RWPE1 (cell line): ENCODE measurements at regions not wholly inside any gene's neighbourhood (a gene's known extent, or its start where the extent isn't known, plus 50 kb on each side); places are given as distances from the start of the nearest gene placed in this dataset.

Experiments used
- CTCF ChIA-PET: fragments of 350-600 bp; sonication (Branson Sonifier 250); formaldehyde crosslinking; extraction: SDS; loops from one replicate; lab custom pipeline; 2021; lab: Yijun Ruan, JAX
- POLR2A ChIA-PET: fragments of 400-600 bp; formaldehyde crosslinking; extraction: SDS; loops from one replicate; lab custom pipeline; 2020; ENCODE audit warnings: antibody characterized with exemption; ENCODE audit not compliant: low non-redundant PET; lab: Yijun Ruan, JAX
- DNase-seq: peaks from one replicate; pipeline ENCODE4 v3.0.0; 2012; ENCODE audit warnings: low spot score
- H3K27ac ChIP-seq: fragments of 450-650 bp; 2 replicates; pipeline ENCODE4 v1.5.1; 2017
- CTCF ChIP-seq: fragments of 450-650 bp; conservative IDR thresholded peaks from 2 replicates; pipeline ENCODE4 v1.5.1; 2017; ENCODE audit warnings: low read depth, mild to moderate bottlenecking

DNA sequence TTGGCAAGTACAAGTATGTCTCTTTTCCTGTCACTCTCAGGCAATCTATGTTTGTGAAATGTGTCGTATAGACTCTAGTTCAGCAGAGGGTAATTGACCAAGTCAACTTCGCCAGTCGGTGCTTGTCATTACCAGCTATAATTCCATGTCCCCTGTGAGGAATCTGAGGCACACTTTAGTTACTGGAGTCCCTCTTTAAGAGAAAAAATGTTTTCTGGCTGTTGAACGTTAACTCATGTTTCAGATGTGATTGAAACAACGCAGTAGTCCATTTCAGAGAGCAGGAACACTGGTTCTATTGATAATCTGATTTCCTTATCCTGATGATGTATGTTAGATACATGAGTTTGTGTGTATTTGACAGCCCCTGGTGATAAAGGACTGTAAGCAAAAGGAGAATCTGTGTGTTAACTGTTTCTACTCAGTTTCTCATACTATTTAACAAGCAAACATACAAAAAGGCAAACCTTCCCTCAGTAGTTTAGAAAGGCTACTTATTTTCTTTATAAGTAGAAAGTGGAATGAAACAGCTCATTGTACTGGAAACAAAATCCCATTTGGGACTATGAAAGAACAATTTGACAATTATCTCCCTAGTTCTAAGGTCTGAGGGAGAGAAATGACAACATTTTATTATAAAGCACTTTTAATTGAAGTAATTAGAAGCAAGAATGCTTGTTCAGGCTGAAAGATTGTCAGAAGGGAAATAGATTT, 161.1 kb upstream of the TRHDE start:
- no peak overlapping the region for H3K27ac ChIP-seq
- ChIA-PET CTCF (no interaction called here), POLR2A (no interaction called here)
- TF ChIP-seq CTCF = no peak
- no peak for DNase-seq

DNA sequence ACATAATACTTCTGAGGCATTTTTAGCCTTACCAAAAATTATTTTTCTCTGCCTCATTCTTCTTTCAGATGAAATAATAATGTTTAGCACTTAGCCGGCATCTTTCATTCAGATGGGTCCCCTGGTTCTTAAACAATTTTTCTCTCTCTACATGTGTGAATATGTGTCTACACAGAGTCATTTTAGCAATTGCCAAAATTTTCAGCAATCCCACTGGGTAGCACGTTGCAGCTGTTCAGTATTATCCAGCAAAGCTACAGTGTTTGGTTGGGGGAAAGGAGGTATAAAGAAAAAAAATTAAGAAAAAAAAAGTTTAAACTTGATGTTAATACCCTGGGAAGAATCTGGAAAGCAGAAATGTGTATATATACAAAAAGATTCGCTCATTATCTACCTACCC, 160.5 kb upstream of the TRHDE start:
- no peak for DNase-seq
- ChIA-PET POLR2A (no interaction called here), CTCF (no interaction called here)
- H3K27ac ChIP-seq = no peak overlapping the region
- TF ChIP-seq CTCF = no peak

- no peak for DNase-seq
- ChIA-PET POLR2A (no interaction called here), CTCF (no interaction called here)
- TF ChIP-seq CTCF = no peak
- H3K27ac ChIP-seq = no peak overlapping the region
Observed at GRCh38 chr12:72133497-72134055, 138.6 kb upstream of the TRHDE start.

DNA sequence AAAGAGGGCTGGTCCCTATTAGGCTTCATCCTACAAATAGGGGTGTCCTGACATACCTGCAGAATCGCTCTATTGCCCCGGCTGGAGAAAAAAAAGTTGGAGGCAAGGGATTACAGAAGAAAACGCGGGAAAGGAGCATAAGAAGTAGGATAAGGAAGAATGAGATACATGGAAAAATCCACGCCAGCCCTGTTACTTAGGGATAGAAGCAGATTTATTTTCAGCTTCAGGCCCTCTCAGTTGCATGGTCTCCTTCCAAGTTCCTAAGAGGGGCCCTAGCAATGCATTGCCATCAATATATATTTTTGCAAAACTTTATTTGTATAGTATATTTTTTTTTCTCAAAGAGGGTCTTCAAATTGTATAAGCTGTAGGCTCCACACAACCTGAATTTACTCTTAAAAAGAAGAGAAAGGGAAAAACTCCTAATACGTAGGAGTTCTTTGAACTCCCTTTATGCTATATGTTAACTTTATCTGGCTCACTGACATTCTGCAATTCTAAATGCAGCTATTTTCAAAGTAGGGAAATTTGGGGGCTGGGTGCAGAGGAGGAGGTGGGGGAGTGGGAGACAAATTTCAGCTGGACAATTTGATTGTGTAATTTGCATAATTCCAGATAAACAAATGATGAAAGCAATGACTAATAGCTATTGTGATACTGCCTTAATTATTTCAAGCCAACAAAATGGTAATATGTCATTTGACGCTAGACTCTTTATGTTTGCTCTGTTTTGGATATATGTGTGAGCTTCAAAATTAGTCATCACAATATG, 137.7 kb upstream of the TRHDE start:
- ChIA-PET POLR2A (no interaction called here), CTCF (interaction anchor here (0.6 kb wide), 1 partner anchor 14 kb away, joined by 3 read pairs; no protein-coding TSS in a partner anchor)
- no peak for DNase-seq
- no peak overlapping the region for H3K27ac ChIP-seq
- no peak for TF ChIP-seq CTCF

- no peak for DNase-seq
- ChIA-PET CTCF (interaction anchor here (0.6 kb wide), 1 partner anchor 14 kb away, joined by 3 read pairs; no protein-coding TSS in a partner anchor), POLR2A (no interaction called here)
- no peak for TF ChIP-seq CTCF
- no peak overlapping the region for H3K27ac ChIP-seq
Observed at GRCh38 chr12:72135021-72135301, 137.2 kb upstream of the TRHDE start.

DNA sequence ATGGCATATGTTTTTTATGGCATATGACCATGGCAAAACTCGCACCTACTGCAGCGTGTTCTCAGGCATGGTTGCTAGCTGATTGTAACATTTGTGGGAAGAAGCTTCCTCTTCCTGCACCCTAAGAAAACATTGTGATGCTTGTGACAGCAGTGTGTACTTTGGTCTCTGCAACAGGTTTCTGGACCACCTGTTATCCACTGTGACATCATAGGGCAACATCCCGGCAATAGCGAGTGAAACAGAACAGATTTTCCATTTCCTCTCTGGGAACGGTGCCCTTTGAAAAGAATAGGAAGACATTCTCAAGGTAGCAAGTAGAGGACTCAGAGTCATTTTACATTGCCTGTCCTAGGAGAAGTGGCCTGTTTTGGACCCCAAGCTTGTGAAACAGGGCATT, 135.4 kb upstream of the TRHDE start:
- ChIA-PET CTCF (no interaction called here), POLR2A (no interaction called here)
- no peak for TF ChIP-seq CTCF
- no peak for DNase-seq
- no peak overlapping the region for H3K27ac ChIP-seq
